ENCODE measurements at regions not wholly inside any gene's neighbourhood (a gene's known extent, or its start where the extent isn't known, plus 50 kb on each side); places are given as distances from the start of the nearest gene placed in this dataset.

- no peak overlapping the region for H3K4me3 ChIP-seq (ENCODE audit: low read depth, low read length)
- ChIA-PET CTCF (no interaction called here), POLR2A (no interaction called here)
- no peaks in the 10 kb centered on the region for H3K4me1 ChIP-seq (ENCODE audit: control insufficient read depth, insufficient read depth, low read length)
- no peaks in the 10 kb centered on the region for H3K36me3 ChIP-seq (ENCODE audit: control insufficient read depth in 2 of 2, insufficient read depth in 1 of 2, low read length in 2 of 2)
- H3K27ac ChIP-seq (ENCODE audit: extremely low read depth, low read depth, low read length), result no peak overlapping the region
- TF ChIP-seq HOXC10 (CRISPR knock-in tag; IDR thresholded peaks at IDR 0.05), result no peak
- TF ChIP-seq ZNF585B (tag by site-specific recombination; IDR thresholded peaks at IDR 0.05), result no peak
- no peak for TF ChIP-seq GFI1B (tag by site-specific recombination; IDR thresholded peaks at IDR 0.05)
- TF ChIP-seq ZNF157 (tag by site-specific recombination; IDR thresholded peaks at IDR 0.05), result no peak
- no peak for TF ChIP-seq ZNF747 (tag by site-specific recombination; IDR thresholded peaks at IDR 0.05)
- TF ChIP-seq ZNF23 (tag by site-specific recombination; IDR thresholded peaks at IDR 0.05; ENCODE audit: borderline replicate concordance), result no peak
- TF ChIP-seq MEIS1 (CRISPR knock-in tag; IDR thresholded peaks at IDR 0.05; ENCODE audit: borderline replicate concordance), result no peak
- no peak for TF ChIP-seq ZNF488 (tag by site-specific recombination; IDR thresholded peaks at IDR 0.05)
- TF ChIP-seq BCL11A (tag by site-specific recombination; IDR thresholded peaks at IDR 0.05; ENCODE audit: low read depth), result no peak
- no peak for TF ChIP-seq KLF8 (tag by site-specific recombination; IDR thresholded peaks at IDR 0.05)
- no peak for TF ChIP-seq ZNF324 (tag by site-specific recombination; IDR thresholded peaks at IDR 0.05)
- TF ChIP-seq HOXA7 (CRISPR knock-in tag; IDR thresholded peaks at IDR 0.05; ENCODE audit: borderline replicate concordance), result no peak
- no peak for TF ChIP-seq ZNF600 (tag by site-specific recombination; IDR thresholded peaks at IDR 0.05)
- TF ChIP-seq ZNF639 (tag by site-specific recombination; IDR thresholded peaks at IDR 0.05), result no peak
- TF ChIP-seq ZNF148 (tag by site-specific recombination; IDR thresholded peaks at IDR 0.05; ENCODE audit: borderline replicate concordance), result no peak
- no peak for TF ChIP-seq ZBTB17 (tag by site-specific recombination; IDR thresholded peaks at IDR 0.05)
- no peak for TF ChIP-seq ZNF660 (tag by site-specific recombination; IDR thresholded peaks at IDR 0.05)
- TF ChIP-seq ZSCAN4 (tag by site-specific recombination; IDR thresholded peaks at IDR 0.05), result no peak
- TF ChIP-seq ZNF311 (tag by site-specific recombination; IDR thresholded peaks at IDR 0.05; ENCODE audit: borderline replicate concordance), result no peak
- TF ChIP-seq ZNF654 (tag by site-specific recombination; IDR thresholded peaks at IDR 0.05; ENCODE audit: low read depth), result no peak
- no peaks in the 10 kb centered on the region for H3K9me3 ChIP-seq (ENCODE audit: control insufficient read depth, insufficient read depth, low read depth, low read length)
These were observed 1531.1 kb upstream of the MIR17HG start for GRCh38 chr13:89816404-89816803.

GRCh38 chr13:89822467-89822866 is 1525.0 kb upstream of the MIR17HG start:
- POLR2A ChIA-PET, result no interaction called here
- TF ChIP-seq ZNF175 (tag by site-specific recombination; IDR thresholded peaks at IDR 0.05) (no peak), SP2 (tag by site-specific recombination; IDR thresholded peaks at IDR 0.05) (no peak), GLIS1 (tag by site-specific recombination; IDR thresholded peaks at IDR 0.05) (no peak), ZNF830 (tag by site-specific recombination; IDR thresholded peaks at IDR 0.05; ENCODE audit: low read depth) (no peak), ZNF596 (tag by site-specific recombination; IDR thresholded peaks at IDR 0.05) (no peak), ZBTB10 (tag by site-specific recombination; IDR thresholded peaks at IDR 0.05) (no peak), ZNF501 (tag by site-specific recombination; IDR thresholded peaks at IDR 0.05) (no peak), ZNF561 (tag by site-specific recombination; IDR thresholded peaks at IDR 0.05; ENCODE audit: borderline replicate concordance) (no peak)
- H3K4me1 ChIP-seq (ENCODE audit: control insufficient read depth, insufficient read depth, low read length), result no peaks in the 10 kb centered on the region
- H3K9me3 ChIP-seq (ENCODE audit: control insufficient read depth, insufficient read depth, low read depth, low read length), result no peaks in the 10 kb centered on the region
- no peaks in the 10 kb centered on the region for H3K36me3 ChIP-seq (ENCODE audit: control insufficient read depth in 2 of 2, insufficient read depth in 1 of 2, low read length in 2 of 2)
- CTCF ChIA-PET, result no interaction called here
- H3K4me3 ChIP-seq (ENCODE audit: low read depth, low read length), result no peak overlapping the region
- H3K27ac ChIP-seq (ENCODE audit: extremely low read depth, low read depth, low read length), result no peak overlapping the region

Data from HEK293 (cell line).